SK-N-SH (cell line): ENCODE measurements at regions not wholly inside any gene's neighbourhood (a gene's known extent, or its start where the extent isn't known, plus 50 kb on each side); places are given as distances from the start of the nearest gene placed in this dataset.

Experiments used
- EZH2phosphoT487 ChIP-seq: fragments of 200-600 bp; sonication (generic); IDR thresholded peaks from 2 replicates; pipeline ENCODE4 v1.6.1; 2017; ENCODE audit warnings: low read depth, mixed run types, mild to moderate bottlenecking, antibody characterized with exemption, moderate library complexity, borderline replicate concordance
- FOXJ3 ChIP-seq: sonication (generic); formaldehyde crosslinking; IDR thresholded peaks from 2 replicates; pipeline ENCODE4 v1.5.1; 2020; ENCODE audit warnings: mild to moderate bottlenecking, missing genetic modification reagents
- FOXM1 ChIP-seq: IDR thresholded peaks from 2 replicates; pipeline ENCODE4 v1.4.0; 2012; ENCODE audit warnings: low read depth, mild to moderate bottlenecking
- GABPA ChIP-seq: IDR thresholded peaks from 2 replicates; pipeline ENCODE4 v1.4.0; 2012; ENCODE audit warnings: low read depth, mild to moderate bottlenecking
- GATA2 ChIP-seq: sonication (generic); formaldehyde crosslinking; IDR thresholded peaks from 2 replicates; pipeline ENCODE4 v1.5.0; 2020; ENCODE audit warnings: mild to moderate bottlenecking, missing genetic modification reagents
- JUND ChIP-seq: IDR thresholded peaks from 2 replicates; pipeline ENCODE4 v1.4.0; 2012
- POLR2AphosphoS5 ChIP-seq: IDR thresholded peaks from 2 replicates; pipeline ENCODE4 v1.6.1; 2012; ENCODE audit warnings: low read depth, low read length
- RAD21 ChIP-seq: IDR thresholded peaks from 2 replicates; pipeline ENCODE4 v1.6.1; 2012; ENCODE audit warnings: mild to moderate bottlenecking, low read length
- SIN3A ChIP-seq: IDR thresholded peaks from 2 replicates; pipeline ENCODE4 v1.6.1; 2012; ENCODE audit warnings: low read depth, mild to moderate bottlenecking, low read length, moderate library complexity, borderline replicate concordance
- ZBTB33 ChIP-seq: IDR thresholded peaks from 2 replicates; pipeline ENCODE4 v1.4.0; 2012; ENCODE audit warnings: low read depth, borderline replicate concordance
- TF ChIP-seq, protein P1 (sequence below): fragments of 200-600 bp; sonication (generic); IDR thresholded peaks from 2 replicates; pipeline ENCODE4 v1.6.1; 2017; ENCODE audit warnings: antibody characterized with exemption, mild to moderate bottlenecking, moderate library complexity
- TF ChIP-seq, protein P2 (sequence below): IDR thresholded peaks from 2 replicates; pipeline ENCODE4 v1.6.1; 2012; ENCODE audit warnings: mild to moderate bottlenecking, low read depth, low read length, moderate library complexity
- TF ChIP-seq, protein P3 (sequence below): IDR thresholded peaks from 2 replicates; pipeline ENCODE4 v1.4.0; 2012; ENCODE audit warnings: low read depth, borderline replicate concordance
- TF ChIP-seq, protein P4 (sequence below): IDR thresholded peaks from 2 replicates; pipeline ENCODE4 v1.4.0; 2012; ENCODE audit warnings: low read depth

GRCh38 chr4:24363751-24364150 is 220.6 kb downstream of the DHX15 start:
- TF ChIP-seq, protein P1, sequence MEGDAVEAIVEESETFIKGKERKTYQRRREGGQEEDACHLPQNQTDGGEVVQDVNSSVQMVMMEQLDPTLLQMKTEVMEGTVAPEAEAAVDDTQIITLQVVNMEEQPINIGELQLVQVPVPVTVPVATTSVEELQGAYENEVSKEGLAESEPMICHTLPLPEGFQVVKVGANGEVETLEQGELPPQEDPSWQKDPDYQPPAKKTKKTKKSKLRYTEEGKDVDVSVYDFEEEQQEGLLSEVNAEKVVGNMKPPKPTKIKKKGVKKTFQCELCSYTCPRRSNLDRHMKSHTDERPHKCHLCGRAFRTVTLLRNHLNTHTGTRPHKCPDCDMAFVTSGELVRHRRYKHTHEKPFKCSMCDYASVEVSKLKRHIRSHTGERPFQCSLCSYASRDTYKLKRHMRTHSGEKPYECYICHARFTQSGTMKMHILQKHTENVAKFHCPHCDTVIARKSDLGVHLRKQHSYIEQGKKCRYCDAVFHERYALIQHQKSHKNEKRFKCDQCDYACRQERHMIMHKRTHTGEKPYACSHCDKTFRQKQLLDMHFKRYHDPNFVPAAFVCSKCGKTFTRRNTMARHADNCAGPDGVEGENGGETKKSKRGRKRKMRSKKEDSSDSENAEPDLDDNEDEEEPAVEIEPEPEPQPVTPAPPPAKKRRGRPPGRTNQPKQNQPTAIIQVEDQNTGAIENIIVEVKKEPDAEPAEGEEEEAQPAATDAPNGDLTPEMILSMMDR: no peak
- TF ChIP-seq FOXM1 (no peak), EZH2phosphoT487 (no peak), ZBTB33 (no peak), JUND (no peak), RAD21 (no peak), FOXJ3 (CRISPR knock-in tag) (no peak), POLR2AphosphoS5 (no peak), GABPA (no peak), SIN3A (no peak), GATA2 (CRISPR knock-in tag) (no peak)
- TF ChIP-seq, protein P2, sequence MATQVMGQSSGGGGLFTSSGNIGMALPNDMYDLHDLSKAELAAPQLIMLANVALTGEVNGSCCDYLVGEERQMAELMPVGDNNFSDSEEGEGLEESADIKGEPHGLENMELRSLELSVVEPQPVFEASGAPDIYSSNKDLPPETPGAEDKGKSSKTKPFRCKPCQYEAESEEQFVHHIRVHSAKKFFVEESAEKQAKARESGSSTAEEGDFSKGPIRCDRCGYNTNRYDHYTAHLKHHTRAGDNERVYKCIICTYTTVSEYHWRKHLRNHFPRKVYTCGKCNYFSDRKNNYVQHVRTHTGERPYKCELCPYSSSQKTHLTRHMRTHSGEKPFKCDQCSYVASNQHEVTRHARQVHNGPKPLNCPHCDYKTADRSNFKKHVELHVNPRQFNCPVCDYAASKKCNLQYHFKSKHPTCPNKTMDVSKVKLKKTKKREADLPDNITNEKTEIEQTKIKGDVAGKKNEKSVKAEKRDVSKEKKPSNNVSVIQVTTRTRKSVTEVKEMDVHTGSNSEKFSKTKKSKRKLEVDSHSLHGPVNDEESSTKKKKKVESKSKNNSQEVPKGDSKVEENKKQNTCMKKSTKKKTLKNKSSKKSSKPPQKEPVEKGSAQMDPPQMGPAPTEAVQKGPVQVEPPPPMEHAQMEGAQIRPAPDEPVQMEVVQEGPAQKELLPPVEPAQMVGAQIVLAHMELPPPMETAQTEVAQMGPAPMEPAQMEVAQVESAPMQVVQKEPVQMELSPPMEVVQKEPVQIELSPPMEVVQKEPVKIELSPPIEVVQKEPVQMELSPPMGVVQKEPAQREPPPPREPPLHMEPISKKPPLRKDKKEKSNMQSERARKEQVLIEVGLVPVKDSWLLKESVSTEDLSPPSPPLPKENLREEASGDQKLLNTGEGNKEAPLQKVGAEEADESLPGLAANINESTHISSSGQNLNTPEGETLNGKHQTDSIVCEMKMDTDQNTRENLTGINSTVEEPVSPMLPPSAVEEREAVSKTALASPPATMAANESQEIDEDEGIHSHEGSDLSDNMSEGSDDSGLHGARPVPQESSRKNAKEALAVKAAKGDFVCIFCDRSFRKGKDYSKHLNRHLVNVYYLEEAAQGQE: no peak
- TF ChIP-seq, protein P3, sequence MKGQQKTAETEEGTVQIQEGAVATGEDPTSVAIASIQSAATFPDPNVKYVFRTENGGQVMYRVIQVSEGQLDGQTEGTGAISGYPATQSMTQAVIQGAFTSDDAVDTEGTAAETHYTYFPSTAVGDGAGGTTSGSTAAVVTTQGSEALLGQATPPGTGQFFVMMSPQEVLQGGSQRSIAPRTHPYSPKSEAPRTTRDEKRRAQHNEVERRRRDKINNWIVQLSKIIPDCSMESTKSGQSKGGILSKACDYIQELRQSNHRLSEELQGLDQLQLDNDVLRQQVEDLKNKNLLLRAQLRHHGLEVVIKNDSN: no peak
- TF ChIP-seq, protein P4, sequence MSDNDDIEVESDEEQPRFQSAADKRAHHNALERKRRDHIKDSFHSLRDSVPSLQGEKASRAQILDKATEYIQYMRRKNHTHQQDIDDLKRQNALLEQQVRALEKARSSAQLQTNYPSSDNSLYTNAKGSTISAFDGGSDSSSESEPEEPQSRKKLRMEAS: no peak
